ENCODE measurements at regions not wholly inside any gene's neighbourhood (a gene's known extent, or its start where the extent isn't known, plus 50 kb on each side); places are given as distances from the start of the nearest gene placed in this dataset.

GRCh38 chr1:184270556-184270955, 116.3 kb upstream of the C1orf21 start:
- TF ChIP-seq CTCF (IDR thresholded peaks at IDR 0.05) = no peak
- TF ChIP-seq POLR2A (IDR thresholded peaks at IDR 0.05) = no peak

Measured in heart left ventricle (tissue), 13 donors.